RWPE1 (cell line): ENCODE measurements at regions not wholly inside any gene's neighbourhood (a gene's known extent, or its start where the extent isn't known, plus 50 kb on each side); places are given as distances from the start of the nearest gene placed in this dataset.

ENCODE experiments used
- CTCF ChIA-PET: fragments of 350-600 bp; sonication (Branson Sonifier 250); formaldehyde crosslinking; extraction: SDS; loops from one replicate; lab custom pipeline; 2021; lab: Yijun Ruan, JAX
- POLR2A ChIA-PET: fragments of 400-600 bp; formaldehyde crosslinking; extraction: SDS; loops from one replicate; lab custom pipeline; 2020; ENCODE audit warnings: antibody characterized with exemption; ENCODE audit not compliant: low non-redundant PET; lab: Yijun Ruan, JAX
- DNase-seq: peaks from one replicate; pipeline ENCODE4 v3.0.0; 2012; ENCODE audit warnings: low spot score
- H3K27ac ChIP-seq: fragments of 450-650 bp; 2 replicates; pipeline ENCODE4 v1.5.1; 2017
- CTCF ChIP-seq: fragments of 450-650 bp; conservative IDR thresholded peaks from 2 replicates; pipeline ENCODE4 v1.5.1; 2017; ENCODE audit warnings: low read depth, mild to moderate bottlenecking

GRCh38 chr14:36083317-36083716 is 93.2 kb downstream of the PTCSC3 start:
- no peak for TF ChIP-seq CTCF
- POLR2A ChIA-PET, result no interaction called here
- DNase-seq, result no peak
- CTCF ChIA-PET, result no interaction called here
- H3K27ac ChIP-seq, result no peak overlapping the region

DNA sequence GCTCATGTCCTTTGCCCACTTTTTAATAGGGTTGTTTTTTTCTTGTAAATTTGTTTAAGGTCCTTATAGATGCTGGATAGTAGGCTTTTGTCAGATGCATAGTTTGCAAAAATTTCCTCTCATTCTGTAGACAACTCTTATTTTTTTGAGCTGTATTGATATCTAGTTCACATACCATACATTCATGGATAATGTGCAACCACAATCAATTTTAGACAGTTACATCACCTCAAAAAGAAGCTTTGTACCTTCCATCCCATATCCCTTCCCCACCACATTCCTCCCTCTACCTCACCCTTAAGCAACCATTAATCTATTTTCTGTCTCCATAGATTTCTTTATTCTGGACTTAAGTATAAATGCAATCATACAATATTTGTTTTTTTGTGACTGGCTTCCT is 98.4 kb downstream of the PTCSC3 start:
- CTCF ChIA-PET, result interaction anchor here (0.6 kb wide), 1 partner anchor 291 kb away, joined by 5 read pairs; no protein-coding TSS in a partner anchor
- POLR2A ChIA-PET, result no interaction called here
- TF ChIP-seq CTCF, result no peak
- no peak overlapping the region for H3K27ac ChIP-seq
- DNase-seq, result no peak

DNA sequence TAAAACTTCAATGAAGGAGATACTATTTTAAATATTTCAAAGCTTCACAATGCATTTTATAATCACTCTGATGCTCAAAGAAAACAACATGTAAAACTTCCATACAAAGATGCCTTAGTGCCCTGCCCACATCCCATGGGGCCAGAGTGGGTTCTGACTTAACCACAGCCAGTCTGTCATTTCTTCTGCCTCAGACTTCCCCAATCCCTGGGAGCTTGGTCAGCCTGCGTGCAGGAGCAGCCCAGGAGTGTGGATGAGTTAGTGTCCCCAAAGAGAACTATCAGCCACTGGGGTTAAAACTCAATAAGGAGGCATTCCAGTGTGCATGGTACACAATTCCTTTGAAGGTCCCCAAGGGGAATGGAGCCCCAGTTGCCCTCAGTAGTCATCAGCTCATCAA is 100.3 kb downstream of the PTCSC3 start:
- ChIA-PET POLR2A (no interaction called here), CTCF (no interaction called here)
- no peak for TF ChIP-seq CTCF
- no peak for DNase-seq
- H3K27ac ChIP-seq, result no peak overlapping the region

GRCh38 chr14:36075203-36075602 is 101.3 kb downstream of the PTCSC3 start:
- POLR2A ChIA-PET, result no interaction called here
- CTCF ChIA-PET, result interaction anchor here (0.7 kb wide), 1 partner anchor 72 kb away, joined by 5 read pairs; no protein-coding TSS in a partner anchor
- no peak for TF ChIP-seq CTCF
- no peak overlapping the region for H3K27ac ChIP-seq
- no peak for DNase-seq

DNA sequence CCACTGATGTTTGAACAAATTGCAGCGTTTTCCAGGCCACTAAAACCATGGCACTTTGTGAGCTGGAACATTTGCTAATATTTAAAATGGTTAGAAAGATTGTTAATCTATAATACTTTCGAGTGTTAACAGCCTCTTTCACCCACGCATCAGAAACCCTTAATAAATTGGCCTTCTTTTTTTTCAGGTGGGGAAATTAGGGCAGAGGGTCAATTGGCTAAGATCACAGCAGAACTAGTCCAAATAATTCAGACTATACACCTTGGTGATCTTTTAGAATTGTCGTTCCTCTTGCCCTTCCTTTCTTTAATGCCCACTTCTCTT is 105.8 kb downstream of the PTCSC3 start:
- no peak overlapping the region for H3K27ac ChIP-seq
- peak; percentile 2; the same call in 1 of the 2 replicates for TF ChIP-seq CTCF
- CTCF ChIA-PET, result interaction anchor here (0.6 to 5.2 kb wide), 8 partner anchors 21 to 526 kb away, joined by 3 to 44 read pairs (median 4); no protein-coding TSS in a partner anchor
- POLR2A ChIA-PET, result no interaction called here
- DNase-seq, result no peak

- no peak overlapping the region for H3K27ac ChIP-seq
- ChIA-PET CTCF (interaction anchor here (0.6 to 5.2 kb wide), 19 partner anchors 12 to 587 kb away, joined by 3 to 44 read pairs (median 4); no protein-coding TSS in a partner anchor), POLR2A (no interaction called here)
- DNase-seq, result peak; percentile 57
- peak; percentile 89 for TF ChIP-seq CTCF
Observed at GRCh38 chr14:36070031-36070719, 106.3 kb downstream of the PTCSC3 start.
